SKM-1 treated with dmso at 0.1 percent for 144 hours (cell line): ENCODE measurements at regions not wholly inside any gene's neighbourhood (a gene's known extent, or its start where the extent isn't known, plus 50 kb on each side); places are given as distances from the start of the nearest gene placed in this dataset.

ENCODE experiments used
- DNase-seq: peaks from one replicate; lab custom pipeline; 2025; ENCODE audit not compliant: unreplicated experiment; lab: John Stamatoyannopoulos, UW

DNA sequence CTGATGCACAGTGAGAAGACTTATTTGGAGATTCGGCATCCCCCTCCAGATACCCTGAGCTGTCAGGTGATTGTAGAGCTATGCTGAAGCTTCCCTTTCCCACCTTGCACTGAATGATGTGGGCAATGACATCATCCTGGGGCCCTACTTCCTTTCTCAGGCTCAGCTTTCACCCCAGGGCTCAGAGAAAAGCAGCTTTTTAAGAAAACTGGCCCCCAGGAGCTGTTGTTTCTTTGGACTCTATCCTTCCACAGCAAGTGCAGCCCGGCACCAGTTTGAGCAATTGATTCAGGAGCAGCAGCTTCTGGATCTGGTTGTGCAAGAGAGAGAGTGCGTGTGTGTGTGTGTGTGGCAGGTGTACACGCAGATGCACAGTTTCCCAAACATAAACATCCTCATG, 251.3 kb downstream of the ANAPC1 start:
- peak; percentile 57 for DNase-seq

GRCh38 chr2:111633189-111633588, 250.8 kb downstream of the ANAPC1 start:
- DNase-seq = no peak

DNA sequence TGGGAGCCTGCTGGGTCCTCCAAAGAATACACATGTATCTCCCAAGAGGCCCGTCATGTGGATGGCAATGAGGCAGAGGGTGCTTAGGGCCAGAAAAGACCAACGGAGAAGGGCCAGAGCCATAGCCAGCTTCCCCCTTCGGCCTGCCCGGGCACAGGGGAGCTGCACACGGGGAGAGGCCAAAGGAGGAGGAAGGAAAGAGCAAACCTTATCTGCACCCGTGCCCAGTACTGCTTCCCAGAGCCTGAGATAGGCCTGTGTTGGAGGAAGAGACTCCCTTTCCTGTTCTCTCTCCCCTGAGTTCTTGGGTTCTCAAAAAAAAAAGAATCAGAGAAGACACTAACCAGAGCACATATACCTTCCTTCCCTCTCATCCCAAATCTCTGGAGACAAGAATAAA, 250.3 kb downstream of the ANAPC1 start:
- DNase-seq = no peak

GRCh38 chr2:111634050-111634794, 249.8 kb downstream of the ANAPC1 start:
- no peak for DNase-seq

DNA sequence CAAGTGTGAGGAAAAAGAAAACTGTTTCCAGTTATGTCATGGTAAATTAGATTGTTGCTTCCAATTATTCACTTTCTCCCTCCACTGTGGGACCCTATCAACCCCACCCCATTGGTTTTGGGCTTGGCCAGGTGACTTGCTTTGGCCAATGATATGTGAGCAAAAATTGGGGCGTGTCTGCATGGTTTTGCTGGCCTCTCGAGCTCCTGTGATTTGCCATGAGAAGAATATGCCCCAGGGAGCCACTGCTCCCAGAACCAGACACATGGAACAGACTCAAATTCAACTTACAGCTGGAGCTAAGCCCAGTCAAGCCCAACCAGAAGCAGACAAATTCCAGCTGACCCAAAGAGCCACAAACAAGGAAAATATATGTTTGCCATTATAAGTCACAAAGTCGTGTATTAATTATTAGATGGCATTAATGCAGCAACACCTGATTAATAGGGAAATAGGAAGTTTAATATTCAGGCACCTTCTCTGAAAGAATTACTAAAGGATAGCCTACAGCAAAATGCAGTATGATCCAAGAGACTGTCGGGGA, 248.9 kb downstream of the ANAPC1 start:
- DNase-seq = no peak

- DNase-seq = no peak
These were observed 247.1 kb downstream of the ANAPC1 start for GRCh38 chr2:111636905-111637304.

GRCh38 chr2:111638274-111638877, 245.6 kb downstream of the ANAPC1 start:
- no peak for DNase-seq

GRCh38 chr2:111640480-111640879, 243.5 kb downstream of the ANAPC1 start:
- peak; percentile 74 for DNase-seq

- peak; percentile 81 for DNase-seq
These were observed 241.2 kb downstream of the ANAPC1 start for GRCh38 chr2:111642586-111643327.

DNA sequence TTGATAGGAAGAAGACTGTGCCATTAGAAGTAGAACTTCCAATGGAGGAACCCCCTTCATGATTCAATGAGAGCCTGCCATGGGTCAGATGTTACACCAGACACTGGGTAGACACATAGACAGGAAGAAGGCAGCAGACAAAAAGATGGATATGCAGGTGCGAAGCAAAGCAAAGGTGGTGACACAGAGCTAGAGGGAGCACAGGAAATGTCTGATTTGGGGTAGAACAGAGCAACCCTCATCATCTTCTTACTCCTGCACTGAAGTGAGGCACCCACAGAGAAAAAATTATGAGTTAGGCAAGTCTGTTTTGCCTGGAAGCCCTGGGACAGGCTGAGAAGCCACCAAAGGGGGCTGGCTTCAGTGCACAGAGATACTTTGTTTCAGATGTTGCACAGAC, 240.2 kb downstream of the ANAPC1 start:
- DNase-seq = no peak

GRCh38 chr2:111647359-111647758, 236.6 kb downstream of the ANAPC1 start:
- DNase-seq = no peak

DNA sequence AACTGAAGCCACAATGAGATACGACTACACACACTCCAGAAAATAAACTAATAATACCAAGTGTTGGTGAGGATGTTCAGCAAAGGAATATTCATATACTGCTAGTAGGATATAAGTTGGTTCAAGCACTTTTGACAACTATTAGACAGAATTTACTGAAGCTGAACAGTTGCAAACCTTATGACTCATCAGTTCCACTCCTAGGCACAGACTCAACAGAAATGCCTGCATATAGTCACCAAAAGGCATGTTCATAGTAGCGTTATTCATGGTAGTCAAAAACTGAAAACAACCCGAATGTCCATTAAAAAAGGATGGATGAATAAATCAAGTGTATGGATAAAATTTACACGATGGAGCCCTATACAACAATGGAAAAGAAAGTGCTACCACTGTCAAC, 232.0 kb downstream of the ANAPC1 start:
- DNase-seq = no peak

DNA sequence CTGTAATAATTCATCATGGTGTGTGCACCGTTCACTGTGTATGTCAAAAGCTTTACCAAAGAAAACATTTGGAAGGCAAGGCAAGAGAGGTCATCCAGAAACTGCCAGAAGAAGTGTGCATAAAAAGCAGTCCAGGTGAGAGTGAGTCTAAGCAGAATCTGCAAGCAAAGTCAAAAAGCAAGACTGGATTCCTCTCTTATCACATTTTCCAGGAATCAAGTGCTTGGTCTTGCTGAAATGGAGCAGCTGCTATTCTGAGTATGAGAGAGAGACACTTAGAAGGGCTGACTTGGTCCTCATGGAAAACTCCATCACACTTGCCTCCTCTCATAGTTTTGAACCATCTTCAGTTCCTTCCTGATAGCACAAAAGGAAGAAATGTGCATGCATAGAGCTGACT, 231.3 kb downstream of the ANAPC1 start:
- DNase-seq = no peak

DNA sequence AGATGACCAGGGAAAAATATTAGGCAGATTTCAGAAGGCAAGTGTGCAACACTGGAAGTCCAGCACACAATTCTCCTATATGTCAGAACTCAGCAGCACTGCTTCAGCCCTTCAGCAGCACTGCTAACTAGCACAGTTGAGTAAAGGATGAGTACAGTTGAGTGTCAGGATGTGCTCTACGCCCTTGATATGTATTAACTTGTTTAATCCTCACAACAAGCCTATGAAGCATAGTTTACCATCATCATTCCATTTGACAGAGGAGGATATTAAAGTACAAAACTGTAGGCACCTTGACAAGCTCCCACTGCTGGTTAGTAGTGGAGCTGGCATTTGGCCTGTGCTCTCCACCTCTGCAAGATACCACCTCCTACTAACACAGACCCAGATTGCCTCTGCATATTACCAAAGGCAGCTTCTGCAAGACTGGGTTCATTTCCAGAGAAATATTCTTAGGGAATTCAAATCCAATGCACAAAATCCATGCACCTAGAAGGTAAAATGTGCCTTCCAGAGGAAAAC, 230.8 kb downstream of the ANAPC1 start:
- DNase-seq = no peak

DNA sequence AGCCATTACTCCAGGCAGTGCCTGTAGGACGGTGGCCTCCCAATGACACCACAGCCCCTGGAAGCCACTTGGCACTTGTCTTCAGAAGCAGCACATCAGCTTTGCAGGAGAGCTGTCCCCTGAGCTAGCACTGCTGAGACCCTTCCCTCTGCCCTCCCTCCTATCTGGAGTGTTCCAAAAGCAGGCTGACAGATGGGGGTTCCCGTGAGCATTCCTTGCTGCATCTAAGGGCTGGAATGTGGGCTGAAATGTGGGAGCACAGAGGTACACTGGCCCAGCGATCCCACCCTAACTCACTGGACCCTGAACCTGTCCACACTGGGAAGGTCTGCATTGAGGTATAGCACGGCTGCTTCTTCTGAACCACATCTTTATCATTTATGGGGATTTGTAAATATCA, 230.1 kb downstream of the ANAPC1 start:
- DNase-seq = no peak

DNA sequence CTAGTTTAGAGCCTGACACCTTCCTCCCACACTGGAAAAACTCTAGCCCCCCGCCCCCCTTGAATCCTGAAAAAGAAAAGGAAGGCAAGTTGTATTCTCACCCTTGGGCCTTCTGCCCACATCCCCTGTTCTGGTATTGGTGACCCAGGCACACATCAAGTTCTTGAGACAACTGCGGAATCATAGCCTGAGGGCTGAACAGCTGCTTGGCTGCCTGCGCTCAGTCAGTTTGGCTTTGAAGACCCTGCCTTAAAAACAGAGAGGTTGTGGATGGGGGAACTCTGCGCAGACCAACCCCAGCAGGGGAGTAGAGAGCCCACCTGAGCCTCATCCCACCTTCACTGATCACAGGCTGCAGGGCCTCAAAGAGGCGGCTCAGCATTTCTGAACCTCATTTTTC, 229.2 kb downstream of the ANAPC1 start:
- no peak for DNase-seq

DNA sequence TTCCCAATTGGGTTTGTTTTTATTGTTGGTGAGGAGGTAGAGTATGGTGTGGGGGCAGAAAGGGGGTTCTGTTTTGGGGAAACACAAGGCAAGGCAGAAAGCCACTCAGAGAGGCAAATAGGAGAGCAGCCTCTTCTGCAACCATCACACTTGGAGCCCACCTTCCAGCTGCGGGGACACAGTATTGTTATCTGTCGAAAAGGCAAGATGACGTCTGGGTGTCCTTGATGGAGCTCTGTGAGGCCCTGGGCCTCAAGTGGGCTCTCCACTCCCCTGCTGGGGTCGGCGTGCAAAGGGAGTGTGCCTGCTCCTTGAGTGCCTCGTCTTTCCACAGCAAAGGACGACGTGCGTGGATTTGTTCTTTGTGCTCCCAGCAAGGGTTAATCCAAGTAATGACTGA, 227.6 kb downstream of the ANAPC1 start:
- no peak for DNase-seq

GRCh38 chr2:111656894-111657293, 227.1 kb downstream of the ANAPC1 start:
- no peak for DNase-seq

DNA sequence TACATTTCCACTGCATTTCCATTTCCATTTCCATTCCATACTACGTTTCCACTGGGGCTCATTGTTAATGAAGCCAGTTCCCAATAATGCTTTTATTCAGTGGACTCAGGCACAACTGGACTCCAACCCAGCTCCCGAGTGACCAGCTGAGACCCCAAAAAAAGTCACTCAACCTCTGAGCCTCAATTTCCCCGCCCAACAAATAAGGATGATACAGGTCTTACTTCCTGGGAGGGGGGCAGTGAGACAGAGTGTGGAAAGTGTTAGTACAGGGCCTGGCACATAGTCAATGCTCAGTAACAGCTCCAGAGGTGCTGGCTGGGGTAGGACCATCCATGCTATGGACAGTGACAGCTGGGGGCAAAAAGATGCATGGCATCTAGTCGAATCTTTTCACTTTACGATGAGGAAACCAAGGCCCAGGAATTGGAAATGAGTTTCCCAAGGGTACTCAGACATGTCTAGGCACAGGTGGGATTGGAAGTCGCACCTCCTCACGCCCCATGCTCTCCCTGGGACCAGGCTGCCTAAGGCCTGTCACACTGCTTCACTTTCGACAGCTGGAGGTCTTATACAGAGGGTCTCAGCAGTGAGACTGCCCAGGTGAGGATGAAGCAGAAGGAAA, 226.5 kb downstream of the ANAPC1 start:
- no peak for DNase-seq

- peak; percentile 72 for DNase-seq
These were observed 224.3 kb downstream of the ANAPC1 start for GRCh38 chr2:111659361-111660333.
